C4-2B (cell line): ENCODE measurements at regions not wholly inside any gene's neighbourhood (a gene's known extent, or its start where the extent isn't known, plus 50 kb on each side); places are given as distances from the start of the nearest gene placed in this dataset.

Experiments used
- CTCF ChIP-seq: fragments of 450-650 bp; conservative IDR thresholded peaks from 2 replicates; pipeline ENCODE4 v1.5.1; 2017; ENCODE audit warnings: mild to moderate bottlenecking
- ZFX ChIP-seq: fragments of 450-650 bp; IDR thresholded peaks from 2 replicates; pipeline ENCODE4 v1.6.1; 2017

GRCh38 chr16:49216593-49216992, 65.0 kb downstream of the CBLN1 start:
- TF ChIP-seq CTCF (no peak), ZFX (no peak)
